ENCODE measurements at regions not wholly inside any gene's neighbourhood (a gene's known extent, or its start where the extent isn't known, plus 50 kb on each side); places are given as distances from the start of the nearest gene placed in this dataset.

- Histone ChIP-seq H3K18ac (ENCODE audit: extremely low read depth, low read length) (no peak overlapping the region), H2BK12ac (ENCODE audit: low read depth, low read length) (no peak overlapping the region), H3K4me2 (ENCODE audit: insufficient read depth in 1 of 2, low read depth in 2 of 2, low read length in 2 of 2) (no peak overlapping the region), H3K56ac (replicated peaks; ENCODE audit: insufficient read length, low read depth, low read length) (no peak overlapping the region), H4K8ac (ENCODE audit: extremely low read depth, insufficient read depth, low read length) (no peak overlapping the region), H2AK5ac (ENCODE audit: low read depth, low read length) (no peak overlapping the region), H2BK15ac (ENCODE audit: low read length) (no peak overlapping the region), H3K27me3 (replicated peaks in 1 of 4; ENCODE audit: control insufficient read depth in 3 of 4, extremely low read depth in 1 of 4, insufficient read depth in 3 of 4, low read length in 3 of 4) (no peaks in the 10 kb centered on the region), H3K4ac (replicated peaks; ENCODE audit: insufficient read length, low read depth, low read length) (no peak overlapping the region), H3K79me2 (ENCODE audit: control insufficient read depth in 1 of 2, insufficient read depth in 2 of 2, low read length in 2 of 2) (no peaks in the 10 kb centered on the region), H3K4me1 (replicated peaks in 1 of 4; ENCODE audit: control insufficient read depth in 3 of 4, insufficient read depth in 4 of 4, low read length in 3 of 4) (peaks cover 0 to 4% (median 0%) of the 10 kb centered on the region in 4 experiments; a peak in 2 of 7 replicates), H2BK20ac (ENCODE audit: low read length) (no peak overlapping the region), H2BK5ac (ENCODE audit: low read depth, low read length) (no peak overlapping the region), H3K23me2 (ENCODE audit: low read depth, low read length) (no peaks in the 10 kb centered on the region), H3K79me1 (ENCODE audit: low read depth, low read length) (no peaks in the 10 kb centered on the region), H4K20me1 (replicated peaks in 1 of 2; ENCODE audit: control insufficient read depth in 1 of 2, insufficient read depth in 2 of 2, low read length in 2 of 2) (peaks cover 0 to 1% of the 10 kb centered on the region in 2 experiments), H2BK120ac (replicated peaks; ENCODE audit: low read depth, low read length) (no peak overlapping the region), H3K36me3 (ENCODE audit: control insufficient read depth in 2 of 4, insufficient read depth in 4 of 4, low read length in 3 of 4) (no peaks in the 10 kb centered on the region), H4K5ac (ENCODE audit: insufficient read length, low read depth, low read length) (no peak overlapping the region), H3K23ac (ENCODE audit: insufficient read length) (no peak overlapping the region), H3K27ac (ENCODE audit: low read depth, low read length) (no peak overlapping the region), H3K9ac (replicated peaks in 1 of 4; ENCODE audit: extremely low read depth in 1 of 4, low read depth in 3 of 4, low read length in 3 of 4) (no peak overlapping the region), H2AFZ (ENCODE audit: low read length) (no peak overlapping the region), H4K91ac (replicated peaks; ENCODE audit: insufficient read length, low read length) (no peak overlapping the region), H3K4me3 (ENCODE audit: extremely low read depth in 1 of 4, insufficient read depth in 2 of 4, low read depth in 3 of 4, low read length in 4 of 4) (no peak overlapping the region), H3K9me3 (ENCODE audit: insufficient read depth in 2 of 2, low read depth in 1 of 2, low read length in 1 of 2) (peaks cover 4% of the 10 kb centered on the region in 2 experiments; a peak in 2 of 4 replicates), H3K14ac (ENCODE audit: insufficient read length) (no peak overlapping the region)
- ChIA-PET CTCF (ENCODE audit: partially characterized antibody) (interaction anchor here (1.6 kb wide), 1 partner anchor 10 kb away, joined by 4 read pairs; no protein-coding TSS in a partner anchor), POLR2A (ENCODE audit: partially characterized antibody) (no interaction called here)
- DNase-seq (ENCODE audit: low read depth in 1 of 2, low spot score in 2 of 2), result no peak
- 96% methylated on average over 6 of the region's 6 CpGs; no CpG with 5 or more reads in 1 of the 2 experiments for WGBS, 2 experiments (ENCODE audit: extremely low coverage in 1 of 2, insufficient coverage in 1 of 2, insufficient read length in 1 of 2, insufficient replicate concordance in 2 of 2, low coverage in 1 of 2, low lambda C conversion rate in 2 of 2, missing lambda C conversion rate in 1 of 2)
- FAIRE-seq, result no peak
- TF ChIP-seq BCL11A (IDR thresholded peaks at IDR 0.05; ENCODE audit: low read depth in 2 of 2, low read length in 2 of 2), result no peak
- TF ChIP-seq JUN (IDR thresholded peaks at IDR 0.05; ENCODE audit: low read depth, low read length), result no peak
- no peak for TF ChIP-seq YY1 (IDR thresholded peaks at IDR 0.05; ENCODE audit: low read depth, low read length)
Observed at GRCh38 chr13:26831336-26831908, 70.8 kb upstream of the GPR12 start.

Data from H1 (cell line).